ENCODE measurements at regions not wholly inside any gene's neighbourhood (a gene's known extent, or its start where the extent isn't known, plus 50 kb on each side); places are given as distances from the start of the nearest gene placed in this dataset.

- no peak for DNase-seq (ENCODE audit: low read depth in 3 of 3)
Observed at GRCh38 chr6:102631921-102632320, 1238.4 kb downstream of the GRIK2 start.

- DNase-seq (ENCODE audit: low read depth in 3 of 3) = no peak
Observed at GRCh38 chr6:102623201-102623600, 1229.7 kb downstream of the GRIK2 start.

DNA sequence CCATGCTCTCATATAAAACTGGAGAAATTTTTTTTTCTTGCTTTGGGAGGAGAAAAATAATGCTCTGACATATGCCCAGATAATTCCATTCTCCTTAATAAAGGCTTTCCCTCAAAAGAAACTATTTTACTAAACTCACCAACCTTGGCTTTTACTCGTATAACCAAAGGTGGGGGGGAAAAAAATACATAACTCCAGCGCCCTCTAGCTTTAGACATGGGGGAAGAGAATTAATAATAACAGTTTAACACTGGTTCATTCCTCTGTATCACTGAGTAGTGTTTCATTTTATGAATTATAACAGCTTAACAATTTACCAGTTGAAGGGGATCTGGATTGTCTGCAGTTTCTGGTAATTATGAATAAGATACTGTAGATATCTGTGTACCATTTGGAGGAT, 1226.1 kb downstream of the GRIK2 start:
- no peak for DNase-seq (ENCODE audit: low read depth in 3 of 3)

- DNase-seq (ENCODE audit: low read depth in 3 of 3) = no peak
Observed at GRCh38 chr6:102582569-102582968, 1189.1 kb downstream of the GRIK2 start.

GRCh38 chr6:102581378-102582124, 1188.0 kb downstream of the GRIK2 start:
- DNase-seq (ENCODE audit: low read depth in 3 of 3) = no peak

GRCh38 chr6:102571236-102571908, 1177.9 kb downstream of the GRIK2 start:
- no peak for DNase-seq (ENCODE audit: low read depth in 3 of 3)

GRCh38 chr6:102562713-102563112, 1169.2 kb downstream of the GRIK2 start:
- DNase-seq (ENCODE audit: low read depth in 3 of 3) = no peak

GRCh38 chr6:102553214-102553613, 1159.7 kb downstream of the GRIK2 start:
- no peak for DNase-seq (ENCODE audit: low read depth in 3 of 3)

DNA sequence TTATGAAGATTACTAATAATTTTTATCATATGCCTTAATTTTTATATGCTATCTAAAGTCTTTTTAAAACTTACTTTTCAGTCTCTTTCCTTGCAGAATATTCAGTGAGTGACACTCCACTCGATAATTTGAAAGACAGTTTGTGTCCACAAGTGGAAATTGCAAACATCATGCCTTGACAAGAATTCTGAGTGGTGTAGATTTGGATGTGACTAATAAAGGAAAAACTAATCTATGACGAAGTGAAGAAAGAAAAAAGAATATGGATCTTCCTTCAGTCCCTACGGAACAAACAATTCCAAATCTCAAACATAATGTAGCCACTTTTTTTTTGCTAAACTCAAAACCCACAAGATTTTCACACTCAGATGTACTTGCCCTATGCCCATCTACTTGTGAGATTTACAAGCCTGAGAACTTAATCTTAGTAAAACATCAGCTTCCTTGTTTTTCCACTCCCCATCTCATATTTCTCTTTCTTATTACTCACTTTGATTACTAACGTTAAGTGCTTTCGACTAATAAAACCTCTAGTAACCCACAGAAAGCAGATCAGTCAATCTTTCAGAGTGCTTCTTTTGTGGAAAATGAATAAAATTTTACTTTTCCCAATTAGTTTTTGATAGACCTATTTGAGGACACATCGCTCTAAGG, 1155.8 kb downstream of the GRIK2 start:
- DNase-seq (ENCODE audit: low read depth in 3 of 3) = no peak

- DNase-seq (ENCODE audit: low read depth in 3 of 3) = no peak
Observed at GRCh38 chr6:102525336-102525735, 1131.8 kb downstream of the GRIK2 start.

GRCh38 chr6:102520966-102521365, 1127.5 kb downstream of the GRIK2 start:
- no peak for DNase-seq (ENCODE audit: low read depth in 3 of 3)

- DNase-seq (ENCODE audit: low read depth in 3 of 3) = no peak
Observed at GRCh38 chr6:102517506-102517905, 1124.0 kb downstream of the GRIK2 start.

- DNase-seq (ENCODE audit: low read depth in 3 of 3) = no peak
Observed at GRCh38 chr6:102501615-102502014, 1108.1 kb downstream of the GRIK2 start.

- no peak for DNase-seq (ENCODE audit: low read depth in 3 of 3)
Observed at GRCh38 chr6:102494808-102495207, 1101.3 kb downstream of the GRIK2 start.

GRCh38 chr6:102493485-102493884, 1100.0 kb downstream of the GRIK2 start:
- DNase-seq (ENCODE audit: low read depth in 3 of 3) = no peak

DNA sequence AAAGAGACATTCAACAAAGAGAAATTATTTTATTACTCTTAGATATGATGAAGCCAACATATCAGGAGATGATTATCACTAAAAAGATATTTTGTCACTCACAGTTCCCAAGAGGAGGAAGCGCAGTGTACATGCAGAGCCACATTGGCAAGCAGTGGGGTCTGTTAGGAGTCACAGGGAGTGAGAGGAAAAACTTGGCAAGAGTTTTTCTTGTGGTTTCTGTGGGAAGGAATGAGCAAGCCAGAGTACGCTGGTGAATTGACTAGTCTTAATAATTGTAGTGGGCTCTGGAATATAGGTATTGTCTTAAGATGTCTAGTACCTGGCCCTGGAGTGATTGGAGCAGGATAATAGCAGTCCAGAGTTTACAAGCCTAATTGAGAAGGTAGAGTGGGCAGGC, 1095.2 kb downstream of the GRIK2 start:
- DNase-seq (ENCODE audit: low read depth in 3 of 3) = no peak

GRCh38 chr6:102485480-102485879, 1092.0 kb downstream of the GRIK2 start:
- no peak for DNase-seq (ENCODE audit: low read depth in 3 of 3)

GRCh38 chr6:102474041-102474807, 1080.7 kb downstream of the GRIK2 start:
- DNase-seq (ENCODE audit: low read depth in 3 of 3) = no peak

DNA sequence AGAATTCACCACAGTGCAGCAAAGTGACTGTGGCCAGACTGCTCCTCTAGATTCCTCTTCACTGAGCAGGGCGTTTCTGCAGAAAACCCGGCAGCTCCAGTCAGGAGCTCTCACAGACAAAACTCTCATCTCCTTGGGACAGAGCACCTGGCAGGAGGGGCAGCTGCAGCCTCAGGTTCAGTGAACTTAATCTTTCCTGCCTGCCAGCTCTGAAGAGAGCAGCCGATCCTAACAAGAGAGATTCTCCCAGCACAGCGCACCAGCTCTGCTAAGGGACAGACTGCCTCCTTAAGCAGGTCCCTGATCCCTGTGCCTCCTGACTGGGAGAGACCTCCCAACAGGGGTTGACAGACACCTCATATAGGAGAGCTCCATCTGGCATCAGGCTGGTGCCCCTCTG, 1065.5 kb downstream of the GRIK2 start:
- DNase-seq (ENCODE audit: low read depth in 3 of 3) = no peak

GRCh38 chr6:102438171-102438570, 1044.7 kb downstream of the GRIK2 start:
- no peak for DNase-seq (ENCODE audit: low read depth in 3 of 3)

DNA sequence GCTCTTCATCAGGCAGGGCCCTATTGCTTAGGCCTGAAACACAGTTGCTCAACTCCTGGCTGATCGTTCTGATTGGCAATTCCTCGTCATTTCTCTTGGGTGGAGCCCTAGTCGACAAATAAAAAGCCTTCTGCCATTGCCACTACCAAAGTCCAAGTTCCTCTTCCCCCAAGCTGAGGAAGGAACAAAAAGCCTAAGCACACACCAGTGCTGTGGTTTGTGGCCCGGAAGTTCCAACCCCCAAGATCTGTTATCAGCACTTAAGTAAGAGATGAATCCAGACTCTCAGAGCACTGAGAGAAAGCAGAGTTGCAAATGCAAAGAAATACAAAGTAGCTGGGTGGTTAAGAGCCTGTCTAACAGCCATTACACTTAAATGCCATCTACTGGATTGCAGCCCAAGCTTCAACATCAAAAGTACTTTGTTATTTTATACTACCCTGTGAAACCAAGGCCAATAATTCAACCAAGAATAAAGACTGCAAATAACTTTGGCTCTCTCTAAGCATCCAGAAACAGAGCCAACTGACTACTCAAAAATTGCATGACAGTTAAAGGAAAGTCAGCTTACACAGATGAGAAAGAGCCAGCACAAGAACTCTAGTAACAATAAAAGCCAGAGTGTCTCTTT, 1024.0 kb downstream of the GRIK2 start:
- DNase-seq (ENCODE audit: low read depth in 3 of 3) = no peak

- no peak for DNase-seq (ENCODE audit: low read depth in 3 of 3)
Observed at GRCh38 chr6:102415891-102416290, 1022.4 kb downstream of the GRIK2 start.

All from stimulated activated CD4-positive, alpha-beta T cell treated with anti-CD3 and anti-CD28 coated beads, TNF-alpha, amount 100 ng/mL, for 24 hours (primary cell).